PC-3 (cell line): ENCODE measurements at regions not wholly inside any gene's neighbourhood (a gene's known extent, or its start where the extent isn't known, plus 50 kb on each side); places are given as distances from the start of the nearest gene placed in this dataset.

ENCODE experiments used
- CTCF ChIP-seq: fragments of 300-600 bp; sonication (generic); conservative IDR thresholded peaks from 2 replicates; pipeline ENCODE4 v1.5.1; 2017; ENCODE audit warnings: antibody characterized with exemption, low read depth, mild to moderate bottlenecking, low read length
- EZH2 ChIP-seq: fragments of 300-600 bp; sonication (generic); IDR thresholded peaks from one replicate; pipeline ENCODE4 v1.6.1; 2017; ENCODE audit warnings: antibody characterized with exemption, mild to moderate bottlenecking, low read length; ENCODE audit not compliant: unreplicated experiment
- EZH2phosphoT487 ChIP-seq: fragments of 300-600 bp; sonication (generic); IDR thresholded peaks from 2 replicates; pipeline ENCODE4 v1.6.1; 2018; ENCODE audit warnings: mild to moderate bottlenecking, antibody characterized with exemption, low read length, borderline replicate concordance

- TF ChIP-seq EZH2 (no peak), CTCF (no peak), EZH2phosphoT487 (no peak)
These were observed 147.9 kb upstream of the LUZP2 start for GRCh38 chr11:24348908-24349307.
